Left renal pelvis (tissue), 4 donors: ENCODE measurements at regions not wholly inside any gene's neighbourhood (a gene's known extent, or its start where the extent isn't known, plus 50 kb on each side); places are given as distances from the start of the nearest gene placed in this dataset.

Experiments
- DNase-seq, 4 donors: peaks; one replicate each; pipeline ENCODE4 v3.0.0-alpha.2; 2013; ENCODE audit warnings: low read depth in 4 of 4, low spot score in 3 of 4

GRCh38 chr16:72243621-72244020 lies 71.7 kb upstream of the PMFBP1 start:
- DNase-seq, result no peak

- no peak for DNase-seq
Observed at GRCh38 chr16:72242757-72243156, 70.8 kb upstream of the PMFBP1 start.

DNA sequence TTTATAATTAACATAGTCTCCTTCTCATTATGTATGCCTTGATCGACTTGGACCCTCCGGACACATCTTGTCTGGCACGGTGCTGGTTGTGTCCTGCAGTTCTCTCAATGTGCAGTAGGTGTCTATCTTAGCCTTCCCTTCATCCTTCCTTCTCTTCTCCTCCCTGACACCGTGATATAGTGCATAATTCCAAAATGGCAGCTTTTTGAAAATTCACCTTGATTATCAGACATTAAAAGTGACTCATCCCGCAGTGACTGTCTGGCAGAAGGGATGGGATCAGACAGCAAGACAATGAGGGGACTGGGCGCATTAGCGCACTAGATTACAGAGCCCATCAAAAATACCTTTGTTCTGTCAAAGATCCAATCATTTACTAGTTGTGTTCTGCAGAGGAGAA lies 70.0 kb upstream of the PMFBP1 start:
- no peak for DNase-seq

GRCh38 chr16:72241008-72241407 lies 69.1 kb upstream of the PMFBP1 start:
- no peak for DNase-seq

- DNase-seq, result no peak
Observed at GRCh38 chr16:72240466-72240865, 68.5 kb upstream of the PMFBP1 start.

GRCh38 chr16:72236866-72237265 lies 64.9 kb upstream of the PMFBP1 start:
- no peak for DNase-seq

DNA sequence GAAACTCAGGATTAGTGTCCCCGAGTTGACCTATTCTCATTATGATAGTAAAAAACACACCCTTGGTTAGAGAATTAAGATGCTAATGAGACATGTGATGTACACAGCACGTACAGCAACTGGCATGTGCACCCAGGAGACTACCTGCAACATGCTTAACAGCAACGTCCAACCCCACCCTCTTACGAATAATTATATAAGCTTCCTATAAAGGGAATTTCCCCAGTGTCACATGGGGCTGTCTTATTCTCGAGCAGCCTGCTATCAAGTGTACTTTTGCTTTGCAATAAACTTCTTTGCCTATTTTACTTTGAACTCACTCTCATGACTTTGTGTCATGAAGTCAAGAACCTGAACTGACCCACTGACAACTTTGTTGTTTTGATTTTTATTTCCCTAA lies 62.4 kb upstream of the PMFBP1 start:
- DNase-seq, result no peak

DNA sequence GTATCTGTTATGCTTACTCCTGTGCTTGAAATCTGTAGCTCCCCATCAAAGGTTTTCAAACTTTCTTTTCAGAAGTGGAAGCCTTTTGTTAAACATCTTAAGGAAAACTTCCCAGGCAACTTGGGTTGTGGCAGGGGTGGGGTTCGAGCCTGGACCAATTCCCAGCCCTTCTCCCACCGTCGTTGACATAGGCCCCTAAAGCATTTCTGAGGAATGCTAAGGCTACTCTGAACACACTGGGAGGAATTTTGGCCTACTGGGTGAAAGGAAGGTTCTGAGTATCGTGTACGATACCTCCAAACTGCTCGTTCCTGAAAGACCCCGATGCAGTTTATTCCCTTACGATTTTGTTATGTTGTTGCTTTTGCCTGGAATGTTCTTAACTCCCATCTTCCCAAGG lies 56.1 kb upstream of the PMFBP1 start:
- no peak for DNase-seq

DNA sequence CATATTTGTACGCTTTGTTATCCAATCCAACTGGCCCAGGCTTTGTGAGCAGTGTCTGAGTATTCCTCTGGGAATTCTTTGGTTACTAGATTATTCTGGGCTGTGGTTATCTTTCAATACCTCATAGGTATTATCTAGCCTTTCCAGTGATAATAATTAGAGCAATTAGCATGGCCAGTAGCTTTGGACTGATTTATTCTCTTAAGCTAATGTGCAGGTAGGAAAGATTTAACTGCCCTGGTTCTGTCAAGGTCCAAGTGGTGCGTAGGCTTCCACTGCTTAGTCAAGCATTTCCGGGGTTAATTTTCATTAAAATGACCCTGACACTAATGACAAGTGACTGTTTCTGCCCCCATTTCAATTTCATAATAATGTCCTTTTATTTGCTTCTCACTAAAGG lies 54.2 kb upstream of the PMFBP1 start:
- DNase-seq, result no peak

DNA sequence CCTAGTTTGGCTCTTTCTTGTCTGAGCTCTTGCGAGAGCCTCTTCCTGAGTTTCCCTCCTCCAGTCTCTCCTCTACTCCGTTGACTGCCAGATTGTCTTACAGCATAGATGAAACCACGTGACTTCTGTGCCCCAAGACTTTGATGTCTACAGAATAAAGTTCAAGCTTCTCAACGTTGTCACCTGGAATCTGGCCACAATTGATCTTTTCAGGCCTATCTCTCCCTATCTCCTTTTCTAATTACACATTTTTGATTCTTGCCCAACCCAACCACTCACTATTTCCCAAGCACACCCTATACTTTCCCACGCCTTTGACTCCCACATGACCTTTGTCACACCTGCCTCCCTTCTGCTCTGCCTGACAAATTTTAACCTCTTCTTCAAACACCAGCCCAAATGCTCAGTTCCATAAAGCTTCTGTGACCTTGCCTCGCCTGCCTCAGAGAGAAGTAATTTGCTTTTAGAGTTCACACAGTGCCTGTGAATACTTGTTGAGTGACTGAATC lies 52.4 kb upstream of the PMFBP1 start:
- no peak for DNase-seq

DNA sequence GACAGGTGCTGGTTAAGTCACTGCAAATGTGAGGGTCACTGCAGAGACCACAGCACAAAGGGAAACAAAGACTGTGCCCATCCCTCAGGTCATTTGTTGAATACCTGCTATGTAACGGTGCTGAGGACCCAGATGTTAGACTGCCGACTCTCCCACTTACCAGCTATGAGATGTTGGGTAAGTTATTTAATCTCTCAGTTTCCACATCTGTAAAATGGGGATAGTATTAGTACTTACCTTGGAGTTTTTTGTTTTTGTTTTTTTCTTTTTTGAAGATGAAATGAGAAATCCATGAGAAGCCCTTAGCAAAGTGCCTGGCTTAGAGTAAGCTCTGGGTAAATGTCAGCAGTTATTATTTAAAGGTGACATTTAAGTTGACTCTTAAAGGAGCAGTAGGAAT lies 50.5 kb upstream of the PMFBP1 start:
- no peak for DNase-seq
